Large intestine (tissue), 3 donors: ENCODE measurements at regions not wholly inside any gene's neighbourhood (a gene's known extent, or its start where the extent isn't known, plus 50 kb on each side); places are given as distances from the start of the nearest gene placed in this dataset.
A peak's percentile ranks its signal among the peaks of the same experiment; 100 is the strongest.

Source experiments
- DNase-seq, 2 donors: peaks; one replicate each; pipeline versions ENCODE4 v3.0.0 to v3.0.0-alpha.2; 2013
- H3K27ac ChIP-seq: one replicate; pipeline ENCODE4 v1.5.1; 2013; ENCODE audit warnings: low read length
- H3K27me3 ChIP-seq: 2 replicates; pipeline ENCODE4 v1.6.1; 2013; ENCODE audit warnings: low read length; ENCODE audit not compliant: control insufficient read depth, insufficient read depth
- H3K36me3 ChIP-seq: 2 replicates; pipeline ENCODE4 v1.6.1; 2013; ENCODE audit warnings: low read length; ENCODE audit not compliant: control insufficient read depth, insufficient read depth
- H3K4me1 ChIP-seq: one replicate; pipeline ENCODE4 v1.6.1; 2013; ENCODE audit warnings: low read length; ENCODE audit not compliant: control insufficient read depth, insufficient read depth
- H3K4me3 ChIP-seq: one replicate; pipeline ENCODE4 v1.5.1; 2013; ENCODE audit warnings: low read length
- H3K9me3 ChIP-seq: one replicate; pipeline ENCODE4 v1.6.1; 2013; ENCODE audit warnings: mild to moderate bottlenecking, low read depth, low read length, moderate library complexity; ENCODE audit not compliant: control insufficient read depth
- WGBS: methylation state at CpG from one replicate; pipeline ENCODE4 v1.1.5; 2013; ENCODE audit warnings: low lambda C conversion rate; ENCODE audit not compliant: insufficient coverage; 5-methylcytosine and 5-hydroxymethylcytosine counted together

DNA sequence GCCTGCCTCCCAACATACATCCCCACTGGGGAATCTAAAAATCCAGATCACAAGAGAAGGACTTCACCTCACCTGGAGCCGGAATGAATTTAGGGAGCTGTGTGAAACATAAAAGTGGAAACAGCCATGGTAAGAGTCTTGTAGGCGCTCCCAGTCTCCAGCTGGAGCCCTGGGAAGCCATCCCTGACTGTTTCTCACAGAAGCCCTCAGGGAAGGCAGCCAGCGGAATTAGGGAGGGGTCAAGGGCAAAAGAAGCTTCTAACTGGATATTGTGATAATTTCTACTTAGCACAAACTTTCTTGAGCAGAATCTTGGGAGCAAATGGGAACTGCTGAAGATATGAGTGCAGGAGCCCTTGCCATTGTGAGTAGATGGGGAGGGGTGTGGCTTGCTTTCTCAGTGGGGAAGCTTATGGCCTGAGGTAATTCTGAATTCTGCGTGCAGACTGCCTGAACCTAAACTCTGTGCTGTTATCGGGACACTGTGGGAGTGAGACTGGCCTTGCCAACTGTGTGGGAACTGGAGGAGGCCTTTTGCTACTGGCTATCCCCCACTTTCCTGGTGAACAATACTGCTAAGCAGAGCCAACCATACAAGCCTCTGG is 174.4 kb upstream of the SMC2 start:
- no peaks in the 10 kb centered on the region for H3K36me3 ChIP-seq
- H3K27ac ChIP-seq = no peak overlapping the region
- no CpG with 5 or more reads among the region's 5 CpGs for WGBS
- H3K4me3 ChIP-seq = no peak overlapping the region
- H3K4me1 ChIP-seq = no peaks in the 10 kb centered on the region
- no peaks in the 10 kb centered on the region for H3K9me3 ChIP-seq
- DNase-seq = no peak
- no peaks in the 10 kb centered on the region for H3K27me3 ChIP-seq

DNA sequence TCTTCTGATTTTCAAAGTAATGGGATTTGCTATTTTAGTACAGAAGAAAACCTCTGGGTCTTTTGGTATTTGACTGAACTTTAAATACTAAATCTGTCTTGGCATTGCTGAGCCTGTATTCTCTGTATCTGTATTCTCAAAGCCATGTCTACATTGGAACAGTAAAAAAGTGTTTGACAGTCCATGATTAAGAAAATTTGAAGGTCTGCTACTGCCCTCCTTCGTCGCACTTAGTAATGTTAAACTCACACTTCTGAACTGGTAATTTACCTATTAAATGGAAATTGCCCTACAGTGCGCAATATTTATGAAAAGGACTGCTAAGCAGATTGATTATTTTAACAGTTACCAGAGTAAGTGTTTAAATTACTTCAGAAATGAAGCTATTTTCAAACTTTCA is 165.7 kb upstream of the SMC2 start:
- Histone ChIP-seq H3K4me3 (no peak overlapping the region), H3K4me1 (no peaks in the 10 kb centered on the region), H3K27me3 (no peaks in the 10 kb centered on the region), H3K9me3 (no peaks in the 10 kb centered on the region), H3K36me3 (no peaks in the 10 kb centered on the region), H3K27ac (no peak overlapping the region)
- 100% methylated on average over 1 of the region's 3 CpGs for whole genome bisulfite sequencing
- DNase-seq = no peak

DNA sequence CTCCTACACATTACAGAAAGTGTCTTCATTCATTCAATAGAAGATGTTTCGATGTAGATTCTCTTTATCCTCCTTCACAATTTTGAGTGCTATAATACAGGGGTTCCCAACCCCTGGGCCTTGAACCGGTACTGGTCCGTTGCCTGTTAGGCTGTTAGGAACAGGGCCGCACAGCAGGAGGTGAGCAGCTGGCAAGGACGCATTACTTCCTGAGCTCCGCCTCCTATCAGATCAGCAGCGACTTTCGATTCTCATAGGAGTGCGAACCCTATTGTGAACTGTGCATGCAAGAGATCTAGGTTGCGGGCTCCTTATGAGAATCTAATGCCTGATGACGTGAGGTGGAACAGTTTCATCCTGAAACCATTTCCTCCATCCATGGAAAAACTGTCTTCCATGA is 153.0 kb upstream of the SMC2 start:
- H3K4me1 ChIP-seq = no peaks in the 10 kb centered on the region
- H3K9me3 ChIP-seq = no peaks in the 10 kb centered on the region
- no peak overlapping the region for H3K4me3 ChIP-seq
- no peak overlapping the region for H3K27ac ChIP-seq
- no peaks in the 10 kb centered on the region for H3K27me3 ChIP-seq
- no peaks in the 10 kb centered on the region for H3K36me3 ChIP-seq
- DNase-seq = no peak
- no CpG with 5 or more reads among the region's 11 CpGs for WGBS

DNA sequence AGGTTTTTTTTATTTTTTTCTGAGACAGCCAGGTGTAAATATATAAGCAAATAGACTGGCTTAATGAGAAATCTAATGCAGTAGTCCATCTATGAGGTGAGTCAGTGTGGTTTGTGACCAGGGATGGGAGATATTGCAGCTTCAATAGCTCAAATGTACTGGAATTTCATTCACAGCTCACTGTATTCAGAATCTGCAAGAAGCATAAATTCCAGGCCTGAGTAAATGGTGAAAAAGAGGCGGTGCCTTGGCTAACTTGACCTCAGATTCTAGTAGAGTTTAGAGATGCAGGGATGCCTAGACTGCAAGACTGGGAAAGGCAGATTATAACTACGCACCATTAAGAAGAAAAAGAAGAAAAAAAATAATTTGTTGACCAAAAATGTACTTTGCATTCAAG is 151.9 kb upstream of the SMC2 start:
- Histone ChIP-seq H3K4me1 (no peaks in the 10 kb centered on the region), H3K9me3 (no peaks in the 10 kb centered on the region), H3K27me3 (no peaks in the 10 kb centered on the region), H3K27ac (no peak overlapping the region), H3K36me3 (no peaks in the 10 kb centered on the region), H3K4me3 (no peak overlapping the region)
- no peak for DNase-seq
- 63% methylated on average over 2 of the region's 2 CpGs for WGBS

DNA sequence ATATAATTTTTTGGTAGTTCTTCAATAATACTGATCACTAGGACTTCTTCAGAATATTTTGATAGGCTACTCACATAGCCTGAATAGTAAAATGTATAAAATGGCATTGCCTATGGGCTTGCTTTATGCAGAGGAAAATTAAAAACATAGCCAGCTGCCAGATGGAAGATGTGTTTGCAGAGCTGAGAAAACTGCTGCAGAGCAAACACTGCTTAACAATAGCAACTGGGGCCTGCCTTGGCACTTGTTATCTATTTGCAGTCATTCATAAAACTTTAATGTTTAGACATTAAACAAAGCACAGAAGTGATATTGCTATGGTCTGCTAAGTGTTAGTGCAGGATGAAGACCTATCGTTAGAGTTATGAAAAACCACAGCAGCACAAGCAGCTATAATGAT is 151.5 kb upstream of the SMC2 start:
- no CpG with 5 or more reads among the region's 1 CpG for WGBS
- H3K4me1 ChIP-seq = no peaks in the 10 kb centered on the region
- no peaks in the 10 kb centered on the region for H3K27me3 ChIP-seq
- H3K36me3 ChIP-seq = no peaks in the 10 kb centered on the region
- no peak overlapping the region for H3K27ac ChIP-seq
- DNase-seq = peak in 1 of 2 donors; percentile 6
- no peak overlapping the region for H3K4me3 ChIP-seq
- H3K9me3 ChIP-seq = no peaks in the 10 kb centered on the region

DNA sequence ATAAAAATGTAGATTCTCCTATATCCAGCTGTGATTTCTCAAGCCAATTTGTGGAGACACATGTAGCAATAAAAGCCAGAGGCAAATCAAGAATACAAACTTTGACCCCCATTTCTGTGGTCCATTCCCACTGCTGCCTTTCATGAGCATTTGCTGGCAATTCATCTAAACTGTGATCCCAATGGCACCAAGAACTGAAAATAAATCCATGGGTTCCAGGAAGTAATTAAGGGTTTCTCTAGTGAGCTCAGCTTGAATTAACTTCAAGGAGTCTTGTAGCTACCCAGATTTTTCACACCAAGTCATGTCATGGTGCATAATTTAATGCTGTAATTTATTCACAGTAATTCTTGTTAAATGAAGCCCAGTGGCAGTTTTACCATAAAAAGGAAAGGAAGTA is 145.0 kb upstream of the SMC2 start:
- H3K9me3 ChIP-seq = no peaks in the 10 kb centered on the region
- DNase-seq = no peak
- no peak overlapping the region for H3K4me3 ChIP-seq
- H3K36me3 ChIP-seq = no peaks in the 10 kb centered on the region
- no peak overlapping the region for H3K27ac ChIP-seq
- H3K4me1 ChIP-seq = no peaks in the 10 kb centered on the region
- no peaks in the 10 kb centered on the region for H3K27me3 ChIP-seq

DNA sequence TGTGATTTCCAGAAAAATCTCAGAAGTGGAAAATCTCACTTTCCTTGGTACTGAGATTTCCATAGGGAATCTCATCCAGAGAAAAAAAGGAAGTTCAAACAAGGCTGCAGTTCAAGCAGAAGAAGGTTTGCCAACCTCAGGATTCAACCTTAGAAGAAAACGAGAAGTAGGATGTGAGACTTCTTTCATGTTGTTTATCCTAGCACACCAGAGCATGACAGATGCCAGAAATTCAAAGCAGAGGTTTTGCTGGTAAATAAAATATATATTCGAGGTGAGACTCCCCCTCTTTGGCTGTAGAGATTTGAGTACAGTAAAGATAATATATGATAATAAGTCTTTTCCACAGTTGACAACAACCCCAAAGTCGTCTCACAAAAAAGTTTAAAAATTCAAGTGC is 116.9 kb upstream of the SMC2 start:
- H3K9me3 ChIP-seq = no peaks in the 10 kb centered on the region
- WGBS = 100% methylated on average over 2 of the region's 3 CpGs

DNA sequence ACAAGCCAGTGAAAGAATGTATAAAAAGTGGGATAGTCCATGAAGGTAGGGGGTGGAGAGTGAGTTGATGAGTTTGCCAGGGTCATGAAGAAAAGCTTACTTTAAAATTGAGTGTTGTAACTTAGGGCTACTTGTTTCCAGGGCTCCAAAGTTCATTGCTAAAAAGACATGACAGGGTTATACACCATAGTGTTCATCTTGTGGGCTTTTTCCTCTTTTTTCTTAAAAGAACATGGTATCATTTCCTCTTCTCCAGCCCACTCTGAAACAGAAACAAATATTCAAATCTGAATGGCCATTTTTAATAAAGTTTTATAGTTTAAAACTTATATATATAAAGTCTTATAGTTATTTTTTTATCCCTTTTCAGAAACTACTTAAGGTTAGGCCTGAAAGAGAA is 115.7 kb upstream of the SMC2 start:
- no peak for DNase-seq
- Histone ChIP-seq H3K36me3 (no peaks in the 10 kb centered on the region), H3K4me1 (no peaks in the 10 kb centered on the region), H3K27ac (no peak overlapping the region), H3K9me3 (no peaks in the 10 kb centered on the region), H3K4me3 (no peak overlapping the region), H3K27me3 (no peaks in the 10 kb centered on the region)

More for the DNA sequence above, 116.9 kb upstream of the SMC2 start:
- no peak for DNase-seq
- Histone ChIP-seq H3K36me3 (no peaks in the 10 kb centered on the region), H3K27me3 (no peaks in the 10 kb centered on the region), H3K4me3 (no peak overlapping the region), H3K4me1 (no peaks in the 10 kb centered on the region), H3K27ac (no peak overlapping the region)

DNA sequence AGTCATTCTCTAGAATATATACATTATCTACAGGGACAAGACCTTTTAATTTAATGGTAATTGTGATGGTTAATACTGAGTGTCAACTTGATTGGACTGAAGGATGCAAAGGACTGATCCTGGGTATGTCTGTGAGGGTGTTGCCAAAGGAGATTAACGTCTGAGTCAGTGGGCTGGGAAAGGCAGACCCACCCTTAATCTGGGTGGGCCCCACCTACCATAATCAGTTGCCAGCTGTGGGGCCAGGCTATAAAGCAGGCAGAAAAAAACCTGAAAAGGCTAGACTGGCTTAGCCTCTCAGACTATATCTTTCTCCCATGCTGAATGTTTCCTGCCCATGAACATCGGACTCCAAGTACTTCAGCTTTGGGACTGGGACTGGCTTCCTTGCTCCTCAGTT is 112.2 kb upstream of the SMC2 start:
- H3K27me3 ChIP-seq = no peaks in the 10 kb centered on the region
- no peaks in the 10 kb centered on the region for H3K4me1 ChIP-seq
- WGBS = no CpG with 5 or more reads among the region's 2 CpGs
- H3K36me3 ChIP-seq = no peaks in the 10 kb centered on the region
- no peak overlapping the region for H3K27ac ChIP-seq
- H3K4me3 ChIP-seq = no peak overlapping the region
- no peaks in the 10 kb centered on the region for H3K9me3 ChIP-seq
- no peak for DNase-seq

DNA sequence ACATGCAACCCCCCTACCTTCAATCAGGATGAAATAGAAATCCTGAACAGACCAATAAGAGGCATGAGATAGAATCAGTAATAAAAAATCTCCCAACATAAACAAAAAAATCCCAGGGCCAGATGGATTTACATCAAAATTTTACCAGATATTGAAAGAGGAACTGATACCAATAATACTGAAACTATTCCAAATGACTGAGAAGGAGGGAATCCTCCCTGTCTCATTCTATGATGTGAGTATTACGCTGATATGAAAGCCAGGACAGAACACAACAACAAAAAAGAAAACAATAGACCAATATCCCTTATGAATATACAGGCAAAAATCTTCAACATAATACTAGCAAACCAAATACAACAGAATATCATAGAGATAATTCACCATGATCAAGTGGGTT is 109.0 kb upstream of the SMC2 start:
- no peak for DNase-seq
- Histone ChIP-seq H3K27ac (no peak overlapping the region), H3K9me3 (no peaks in the 10 kb centered on the region), H3K4me3 (no peak overlapping the region), H3K4me1 (no peaks in the 10 kb centered on the region), H3K27me3 (no peaks in the 10 kb centered on the region), H3K36me3 (no peaks in the 10 kb centered on the region)
- WGBS = no CpG with 5 or more reads among the region's 1 CpG

DNA sequence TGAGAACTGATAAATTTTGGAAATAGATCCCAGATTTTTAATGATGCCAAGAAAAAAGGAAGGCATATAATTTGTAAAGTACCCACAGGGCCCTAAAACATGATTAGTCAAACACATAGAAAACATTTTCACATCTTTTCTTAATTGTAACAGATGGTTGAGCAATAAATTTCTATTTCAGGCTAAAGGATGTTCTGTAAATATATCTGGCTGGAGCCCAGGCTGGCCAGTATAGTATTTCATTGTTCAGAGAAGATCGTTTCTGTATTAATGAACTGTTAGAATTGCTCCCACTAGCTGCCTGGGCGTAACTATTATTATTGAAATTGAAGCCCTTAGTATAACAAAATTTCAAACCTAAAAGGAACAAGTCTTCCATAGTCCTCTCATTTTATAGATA is 105.3 kb upstream of the SMC2 start:
- Histone ChIP-seq H3K9me3 (no peaks in the 10 kb centered on the region), H3K27ac (no peak overlapping the region), H3K4me3 (no peak overlapping the region), H3K4me1 (no peaks in the 10 kb centered on the region), H3K36me3 (no peaks in the 10 kb centered on the region), H3K27me3 (no peaks in the 10 kb centered on the region)
- WGBS = no CpG with 5 or more reads among the region's 2 CpGs
- DNase-seq = no peak
